Panc1 (cell line): ENCODE measurements at regions not wholly inside any gene's neighbourhood (a gene's known extent, or its start where the extent isn't known, plus 50 kb on each side); places are given as distances from the start of the nearest gene placed in this dataset.

Experiments used
- POLR2AphosphoS5 ChIP-seq: IDR thresholded peaks from 2 replicates; pipeline ENCODE4 v1.6.1; 2012; ENCODE audit warnings: mild to moderate bottlenecking, low read depth, low read length, moderate library complexity
- SIN3A ChIP-seq: IDR thresholded peaks from 2 replicates; pipeline ENCODE4 v1.6.1; 2012; ENCODE audit warnings: low read depth, mild to moderate bottlenecking, low read length, moderate library complexity, borderline replicate concordance; ENCODE audit not compliant: insufficient read depth
- TCF7L2 ChIP-seq: IDR thresholded peaks from 2 replicates; pipeline ENCODE4 v1.6.1; 2011; ENCODE audit warnings: mild to moderate bottlenecking, low read depth, low read length, inconsistent platforms
- TF ChIP-seq, protein P1 (sequence below): fragments of 450-650 bp; IDR thresholded peaks from 2 replicates; pipeline ENCODE4 v1.5.1; 2017; ENCODE audit warnings: mild to moderate bottlenecking
- TF ChIP-seq, protein P2 (sequence below), 2 experiments: IDR thresholded peaks; 2 replicates each; pipeline ENCODE4 v1.6.1; 2011 to 2012; ENCODE audit warnings: low read depth in 2 of 2, control low read depth in 1 of 2, low read length in 1 of 2, mild to moderate bottlenecking in 1 of 2, moderate library complexity in 1 of 2; ENCODE audit not compliant: insufficient read depth in 1 of 2

DNA sequence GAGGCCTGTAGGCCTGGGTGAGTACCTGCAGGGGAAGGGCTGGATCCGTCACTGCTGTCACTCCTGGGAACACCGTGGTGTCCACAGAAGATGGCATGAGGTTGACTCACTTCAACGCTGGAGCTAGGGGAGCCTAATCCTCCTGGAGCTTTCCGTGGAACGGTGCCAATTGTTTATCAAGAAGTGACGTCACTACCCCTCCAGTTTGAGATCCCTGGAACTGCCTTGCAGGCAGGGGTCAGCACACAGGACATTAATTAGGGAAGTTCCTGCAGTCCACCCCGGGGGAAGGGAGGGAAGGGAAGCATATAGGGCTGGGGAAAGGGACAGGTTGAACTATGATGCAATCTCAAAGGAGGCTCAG, 408.6 kb downstream of the GALR1 start:
- TF ChIP-seq, protein P1, sequence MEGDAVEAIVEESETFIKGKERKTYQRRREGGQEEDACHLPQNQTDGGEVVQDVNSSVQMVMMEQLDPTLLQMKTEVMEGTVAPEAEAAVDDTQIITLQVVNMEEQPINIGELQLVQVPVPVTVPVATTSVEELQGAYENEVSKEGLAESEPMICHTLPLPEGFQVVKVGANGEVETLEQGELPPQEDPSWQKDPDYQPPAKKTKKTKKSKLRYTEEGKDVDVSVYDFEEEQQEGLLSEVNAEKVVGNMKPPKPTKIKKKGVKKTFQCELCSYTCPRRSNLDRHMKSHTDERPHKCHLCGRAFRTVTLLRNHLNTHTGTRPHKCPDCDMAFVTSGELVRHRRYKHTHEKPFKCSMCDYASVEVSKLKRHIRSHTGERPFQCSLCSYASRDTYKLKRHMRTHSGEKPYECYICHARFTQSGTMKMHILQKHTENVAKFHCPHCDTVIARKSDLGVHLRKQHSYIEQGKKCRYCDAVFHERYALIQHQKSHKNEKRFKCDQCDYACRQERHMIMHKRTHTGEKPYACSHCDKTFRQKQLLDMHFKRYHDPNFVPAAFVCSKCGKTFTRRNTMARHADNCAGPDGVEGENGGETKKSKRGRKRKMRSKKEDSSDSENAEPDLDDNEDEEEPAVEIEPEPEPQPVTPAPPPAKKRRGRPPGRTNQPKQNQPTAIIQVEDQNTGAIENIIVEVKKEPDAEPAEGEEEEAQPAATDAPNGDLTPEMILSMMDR: no peak
- no peak for TF ChIP-seq POLR2AphosphoS5
- TF ChIP-seq, protein P2, sequence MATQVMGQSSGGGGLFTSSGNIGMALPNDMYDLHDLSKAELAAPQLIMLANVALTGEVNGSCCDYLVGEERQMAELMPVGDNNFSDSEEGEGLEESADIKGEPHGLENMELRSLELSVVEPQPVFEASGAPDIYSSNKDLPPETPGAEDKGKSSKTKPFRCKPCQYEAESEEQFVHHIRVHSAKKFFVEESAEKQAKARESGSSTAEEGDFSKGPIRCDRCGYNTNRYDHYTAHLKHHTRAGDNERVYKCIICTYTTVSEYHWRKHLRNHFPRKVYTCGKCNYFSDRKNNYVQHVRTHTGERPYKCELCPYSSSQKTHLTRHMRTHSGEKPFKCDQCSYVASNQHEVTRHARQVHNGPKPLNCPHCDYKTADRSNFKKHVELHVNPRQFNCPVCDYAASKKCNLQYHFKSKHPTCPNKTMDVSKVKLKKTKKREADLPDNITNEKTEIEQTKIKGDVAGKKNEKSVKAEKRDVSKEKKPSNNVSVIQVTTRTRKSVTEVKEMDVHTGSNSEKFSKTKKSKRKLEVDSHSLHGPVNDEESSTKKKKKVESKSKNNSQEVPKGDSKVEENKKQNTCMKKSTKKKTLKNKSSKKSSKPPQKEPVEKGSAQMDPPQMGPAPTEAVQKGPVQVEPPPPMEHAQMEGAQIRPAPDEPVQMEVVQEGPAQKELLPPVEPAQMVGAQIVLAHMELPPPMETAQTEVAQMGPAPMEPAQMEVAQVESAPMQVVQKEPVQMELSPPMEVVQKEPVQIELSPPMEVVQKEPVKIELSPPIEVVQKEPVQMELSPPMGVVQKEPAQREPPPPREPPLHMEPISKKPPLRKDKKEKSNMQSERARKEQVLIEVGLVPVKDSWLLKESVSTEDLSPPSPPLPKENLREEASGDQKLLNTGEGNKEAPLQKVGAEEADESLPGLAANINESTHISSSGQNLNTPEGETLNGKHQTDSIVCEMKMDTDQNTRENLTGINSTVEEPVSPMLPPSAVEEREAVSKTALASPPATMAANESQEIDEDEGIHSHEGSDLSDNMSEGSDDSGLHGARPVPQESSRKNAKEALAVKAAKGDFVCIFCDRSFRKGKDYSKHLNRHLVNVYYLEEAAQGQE (IDR thresholded peaks at IDR 0.05; ENCODE audit: insufficient read depth in 1 of 2, low read depth in 2 of 2, low read length in 1 of 2): no peak
- TF ChIP-seq TCF7L2: no peak
- TF ChIP-seq SIN3A: no peak
